CD4-positive, alpha-beta T cell treated with Interleukin-17A for 1 hour (primary cell): ENCODE measurements at regions not wholly inside any gene's neighbourhood (a gene's known extent, or its start where the extent isn't known, plus 50 kb on each side); places are given as distances from the start of the nearest gene placed in this dataset.
A peak's percentile ranks its signal among the peaks of the same experiment; 100 is the strongest.
"Not testable (repeated sequence)": the region's sequence is repeated elsewhere in the genome, so short reads cannot be mapped to it uniquely, and the experiment has no call there.

ENCODE experiments used
- DNase-seq: peaks from one replicate; pipeline ENCODE4 v3.0.0-alpha.2; 2020

DNA sequence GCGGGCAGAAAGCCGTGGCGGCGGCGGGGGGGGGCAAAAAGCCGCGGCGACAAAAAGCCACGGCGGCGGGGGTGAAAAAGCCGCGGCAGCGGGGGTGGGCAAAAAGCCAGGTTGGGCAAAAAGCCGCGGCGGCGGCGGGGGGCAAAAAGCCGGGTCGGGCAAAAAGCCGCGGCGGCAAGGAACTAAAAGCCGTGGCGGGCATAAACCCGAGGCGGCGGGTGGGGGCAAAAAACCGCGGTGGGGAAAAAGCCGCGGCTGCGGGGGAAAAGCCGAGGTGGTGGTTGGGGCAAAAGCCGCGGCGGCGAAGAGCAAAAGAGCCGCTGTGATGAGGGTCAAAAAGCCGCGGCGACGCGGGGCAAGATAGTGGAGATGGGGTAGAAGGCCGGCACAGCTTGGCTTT is 1834.2 kb downstream of the FOXD4L5 start:
- peak; percentile 8 for DNase-seq

GRCh38 chr9:63425123-63425522 is 1859.9 kb downstream of the FOXD4L5 start:
- not testable (repeated sequence) for DNase-seq

- not testable (repeated sequence) for DNase-seq
Measured at GRCh38 chr9:63390897-63391296, 1894.1 kb downstream of the FOXD4L5 start.

- DNase-seq = not testable (repeated sequence)
Measured at GRCh38 chr9:63385479-63385878, 1899.5 kb downstream of the FOXD4L5 start.

GRCh38 chr9:63379864-63380263 is 1905.1 kb downstream of the FOXD4L5 start:
- not testable (repeated sequence) for DNase-seq

DNA sequence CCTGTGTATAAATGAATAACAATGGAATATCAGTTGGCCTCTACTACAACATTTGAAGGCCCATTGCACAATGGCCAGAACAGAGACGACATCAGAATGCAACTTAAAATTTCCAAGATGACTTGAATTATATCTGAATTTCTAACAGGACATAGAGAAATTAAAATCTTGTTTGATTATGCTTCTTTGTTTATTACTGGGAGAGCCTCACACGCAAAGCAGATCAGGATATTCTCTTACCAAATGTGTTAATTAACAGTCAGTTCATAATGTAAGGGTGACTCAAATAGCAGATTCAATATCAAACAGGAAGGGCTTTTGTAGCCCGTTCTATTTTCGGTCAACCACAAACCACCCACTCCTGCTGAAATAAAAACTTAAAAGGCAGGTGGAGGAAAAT is 1930.8 kb downstream of the FOXD4L5 start:
- DNase-seq = peak; percentile 2

DNA sequence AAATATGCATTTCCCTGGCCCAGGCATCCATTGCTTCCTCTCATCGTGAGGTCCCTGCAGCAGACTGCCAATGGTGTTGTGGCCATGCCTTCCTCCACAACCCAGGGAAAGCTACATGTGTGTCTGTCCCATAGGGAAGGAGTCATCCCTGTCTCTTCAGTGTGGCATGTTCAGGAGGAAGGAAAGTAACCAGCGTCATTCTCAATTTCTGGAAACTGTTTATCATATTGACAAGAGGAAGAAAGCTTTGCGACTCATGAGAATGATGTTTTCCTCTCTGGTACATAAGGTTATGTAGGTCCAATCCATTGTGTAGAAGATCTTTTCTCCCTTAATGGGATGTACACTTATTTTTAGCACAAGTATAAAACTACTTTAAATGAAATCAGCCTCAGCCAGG is 1937.7 kb downstream of the FOXD4L5 start:
- not testable (repeated sequence) for DNase-seq

GRCh38 chr9:63346310-63347048 is 1938.5 kb downstream of the FOXD4L5 start:
- DNase-seq = peak; percentile 41

- DNase-seq = not testable (repeated sequence)
Measured at GRCh38 chr9:63344408-63344807, 1940.6 kb downstream of the FOXD4L5 start.

DNA sequence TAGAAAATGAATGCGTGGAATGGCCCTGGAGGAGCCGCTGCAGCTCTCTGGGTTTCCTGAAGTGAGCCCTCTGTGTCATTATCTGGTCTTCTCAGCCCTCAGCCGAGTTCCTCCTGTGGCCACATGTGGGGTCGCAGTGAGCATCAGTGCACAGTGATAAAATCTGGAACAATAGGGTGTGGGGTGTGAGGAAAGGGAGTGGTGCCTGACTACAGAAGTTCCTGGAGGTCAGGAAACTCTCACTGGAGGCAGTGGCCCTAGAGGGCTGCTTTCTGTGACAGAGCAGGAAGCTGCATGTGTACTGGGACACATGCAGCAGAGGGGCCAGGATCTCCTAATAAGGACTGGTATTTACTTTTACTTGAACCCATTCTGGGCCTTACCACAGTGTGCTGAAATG is 1942.5 kb downstream of the FOXD4L5 start:
- DNase-seq = not testable (repeated sequence)

DNA sequence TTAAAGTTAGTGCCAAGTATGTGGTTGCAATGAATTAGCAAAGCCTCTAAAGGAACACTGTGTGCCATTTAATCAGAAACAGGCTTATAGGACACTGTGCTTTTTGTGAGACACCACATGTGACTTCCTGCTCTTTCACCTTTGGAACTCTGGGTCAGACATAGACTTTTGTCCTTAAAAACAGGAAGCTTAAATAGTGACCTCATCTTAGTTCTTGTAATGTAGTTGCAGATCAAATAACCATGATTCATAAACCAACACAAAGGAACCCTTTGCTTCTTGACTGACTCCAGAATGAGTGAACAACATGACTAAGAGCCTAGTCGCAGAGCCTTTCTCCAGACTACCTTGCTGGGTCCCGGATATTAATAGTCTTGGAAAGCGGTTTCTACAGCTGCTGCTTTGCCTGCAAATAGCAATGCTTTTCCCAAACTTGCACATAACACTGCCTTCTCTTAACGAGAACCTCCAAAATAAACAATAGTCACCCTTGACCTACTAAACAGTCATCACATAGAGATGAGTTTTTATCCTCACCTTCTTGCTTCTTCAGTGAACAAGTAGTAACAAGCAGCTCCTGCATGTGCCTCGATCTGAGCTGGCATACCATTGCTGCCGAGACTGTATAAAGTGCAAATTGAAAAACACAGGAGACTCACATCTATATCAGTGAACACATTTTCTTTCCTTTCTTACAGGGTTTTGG is 1947.0 kb downstream of the FOXD4L5 start:
- DNase-seq = peak; percentile 38

- DNase-seq = peak; percentile 3
Measured at GRCh38 chr9:63335286-63335685, 1949.7 kb downstream of the FOXD4L5 start.

DNA sequence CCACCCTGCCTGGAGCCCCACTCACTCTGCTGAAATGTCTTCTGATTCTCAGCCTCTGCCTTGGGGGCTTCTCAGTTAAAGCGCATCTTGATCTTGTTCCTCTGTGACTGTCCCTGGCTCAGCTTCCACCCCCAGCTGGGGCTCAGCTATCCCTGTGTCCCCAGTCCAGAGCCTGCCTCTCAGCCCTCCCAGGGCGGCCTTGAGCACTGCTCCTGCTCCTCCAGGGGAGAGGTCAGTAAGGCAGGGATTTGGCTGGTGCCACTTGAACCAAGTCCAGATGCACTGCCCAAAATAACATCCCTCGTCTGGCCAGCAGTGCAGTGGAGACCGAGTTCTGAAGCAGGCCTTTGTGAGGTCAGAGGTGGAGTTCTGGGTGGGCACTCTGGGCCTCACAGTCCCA is 1950.8 kb downstream of the FOXD4L5 start:
- DNase-seq = not testable (repeated sequence)

DNA sequence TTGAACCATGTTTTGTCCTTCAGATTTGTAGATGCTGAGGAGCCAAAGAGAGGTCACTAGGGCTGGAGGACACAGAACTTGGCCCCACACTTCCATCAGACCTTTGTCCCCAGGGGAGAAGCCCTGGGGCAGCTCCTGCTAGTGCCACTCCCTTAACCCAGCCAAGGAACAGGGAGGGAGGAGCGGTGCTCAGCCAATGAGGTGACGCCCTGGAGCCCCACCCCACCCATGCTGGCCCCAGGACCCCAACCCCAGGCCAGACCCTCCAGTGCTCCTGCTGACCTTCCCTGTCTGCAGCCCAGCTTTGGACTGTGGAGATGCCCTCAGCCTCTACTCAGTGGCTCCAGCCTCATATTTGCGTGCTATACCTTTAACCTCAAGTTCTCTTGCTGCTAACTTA is 1951.9 kb downstream of the FOXD4L5 start:
- not testable (repeated sequence) for DNase-seq

DNA sequence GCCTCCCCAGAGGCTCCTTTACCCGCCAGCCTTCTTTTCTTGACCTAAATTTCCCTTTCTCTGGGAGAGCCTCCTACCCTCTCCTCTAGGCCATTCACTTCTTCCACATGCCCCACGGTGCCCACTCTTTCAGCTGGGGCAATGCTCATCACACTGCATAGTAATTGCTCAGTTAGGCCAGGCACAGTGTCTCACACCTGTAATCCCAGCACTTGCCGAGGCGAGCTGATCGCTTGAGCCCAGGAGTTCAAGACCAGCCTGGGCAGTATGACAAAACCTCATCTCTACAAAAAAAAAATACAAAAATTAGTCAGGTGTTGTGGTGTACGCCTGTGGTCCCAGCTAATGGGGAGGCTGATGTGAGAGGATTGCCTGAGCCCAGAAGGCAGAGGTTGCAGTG is 1956.7 kb downstream of the FOXD4L5 start:
- not testable (repeated sequence) for DNase-seq

DNA sequence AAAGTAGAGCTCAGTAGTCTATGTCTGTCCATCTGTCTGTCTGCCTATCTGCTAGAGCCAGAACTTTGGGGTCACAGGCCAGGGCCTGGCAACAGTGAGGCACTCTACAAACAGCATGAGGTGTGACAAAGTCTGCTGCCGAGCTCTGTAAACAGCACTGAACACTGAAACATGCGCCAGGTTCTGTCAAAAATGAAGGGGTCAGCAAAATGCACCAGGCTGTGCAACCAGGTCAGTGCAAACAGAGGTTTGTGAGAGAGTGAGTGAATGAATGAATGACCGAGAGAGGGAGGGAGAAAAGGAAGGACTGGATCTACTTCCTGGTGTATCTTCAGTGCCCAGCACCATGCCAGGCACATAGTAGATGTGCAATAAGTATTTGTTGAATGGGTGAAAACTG is 1957.8 kb downstream of the FOXD4L5 start:
- not testable (repeated sequence) for DNase-seq

GRCh38 chr9:63326665-63327064 is 1958.3 kb downstream of the FOXD4L5 start:
- not testable (repeated sequence) for DNase-seq

DNA sequence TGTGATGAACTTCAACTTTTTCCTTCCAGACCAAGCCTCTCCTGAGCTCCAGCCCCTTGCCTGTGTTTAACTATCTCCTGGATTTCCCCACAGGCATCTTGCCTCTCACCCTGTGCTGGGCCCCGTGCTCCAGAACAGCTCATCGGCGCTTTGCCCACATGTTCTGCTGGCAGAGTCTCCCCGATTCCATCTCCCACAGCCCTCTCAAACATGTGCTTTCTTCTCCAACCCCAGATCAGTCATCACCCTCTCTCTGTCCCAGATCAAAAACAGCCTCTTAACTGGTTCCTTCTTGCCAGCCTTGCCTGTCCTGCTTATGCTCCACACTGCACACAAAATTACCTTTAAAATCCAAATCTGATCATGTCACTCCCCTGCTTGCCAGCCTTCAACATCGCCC is 1959.3 kb downstream of the FOXD4L5 start:
- DNase-seq = not testable (repeated sequence)

DNA sequence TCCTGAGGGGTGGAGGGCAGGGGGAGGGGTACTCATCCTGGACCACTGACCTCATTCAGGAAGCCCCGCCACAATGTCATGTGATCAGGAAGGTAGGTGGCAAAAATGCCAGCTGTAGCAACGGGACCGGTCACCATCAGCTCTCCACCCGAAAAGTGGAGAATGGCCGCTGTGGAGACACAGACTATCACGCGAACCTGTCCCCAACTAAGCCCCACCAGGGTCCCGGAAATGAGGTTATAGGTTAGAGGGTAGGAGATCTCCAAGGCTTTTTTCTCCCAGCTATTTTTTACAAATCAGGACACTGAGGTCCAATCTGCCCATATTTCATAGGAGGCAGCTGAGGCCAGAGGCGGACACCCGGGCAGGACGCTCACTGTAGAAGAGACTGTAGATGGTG is 1966.9 kb downstream of the FOXD4L5 start:
- not testable (repeated sequence) for DNase-seq

DNA sequence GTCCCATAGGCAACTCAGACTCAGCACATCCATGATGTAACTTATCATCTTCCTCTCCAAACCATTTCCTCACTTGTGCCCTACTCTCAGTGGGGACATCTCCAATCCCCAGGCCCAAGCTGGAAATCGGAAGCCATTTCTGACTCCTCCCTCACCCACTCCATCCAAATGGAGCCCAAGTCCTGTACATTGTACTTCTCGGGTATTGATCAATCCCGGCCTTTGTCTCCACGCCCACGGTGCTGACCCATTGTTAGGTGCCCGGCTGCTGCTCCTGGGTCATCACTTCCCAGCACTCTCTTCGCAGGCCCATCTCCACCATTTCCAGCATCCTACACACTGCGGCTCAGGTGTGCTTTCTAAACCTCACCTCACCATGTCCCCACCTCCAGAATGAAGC is 1969.6 kb downstream of the FOXD4L5 start:
- not testable (repeated sequence) for DNase-seq

- DNase-seq = not testable (repeated sequence)
Measured at GRCh38 chr9:63296848-63297247, 1988.2 kb downstream of the FOXD4L5 start.

DNA sequence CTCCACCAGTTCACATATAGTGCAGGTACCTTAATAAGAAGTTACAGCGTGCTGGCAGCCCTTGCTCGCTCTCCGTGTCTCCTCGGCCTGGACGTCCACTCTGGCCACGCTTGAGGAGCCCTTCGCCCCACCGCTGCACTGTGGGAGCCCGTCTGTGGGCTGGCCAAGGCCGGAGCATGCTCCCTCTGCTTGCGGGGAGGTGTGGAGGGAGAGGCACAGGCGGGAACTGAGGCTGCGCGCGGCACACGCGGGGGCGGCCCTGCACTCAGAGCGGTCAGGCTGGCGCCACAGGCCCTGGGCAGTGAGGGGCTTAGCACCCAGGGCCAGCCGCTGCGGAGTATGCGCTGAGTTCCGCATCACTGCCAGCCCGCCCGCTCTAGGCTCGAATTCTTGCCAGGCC is 1988.6 kb downstream of the FOXD4L5 start:
- not testable (repeated sequence) for DNase-seq

- DNase-seq = not testable (repeated sequence)
Measured at GRCh38 chr9:63289971-63290370, 1995.0 kb downstream of the FOXD4L5 start.
